D341Med (cell line): ENCODE measurements at regions not wholly inside any gene's neighbourhood (a gene's known extent, or its start where the extent isn't known, plus 50 kb on each side); places are given as distances from the start of the nearest gene placed in this dataset.
"Not testable (repeated sequence)": the region's sequence is repeated elsewhere in the genome, so short reads cannot be mapped to it uniquely, and the experiment has no call there.

Experiments used
- DNase-seq: peaks from one replicate; pipeline ENCODE4 v3.0.0; 2012; ENCODE audit warnings: low spot score

- no peak for DNase-seq
Observed at GRCh38 chr6:67068781-67069180, 1361.8 kb upstream of the EYS start.

GRCh38 chr6:67064323-67064722 lies 1357.3 kb upstream of the EYS start:
- no peak for DNase-seq

GRCh38 chr6:67047996-67048395 lies 1341.0 kb upstream of the EYS start:
- DNase-seq: no peak

GRCh38 chr6:67045076-67045475 lies 1338.0 kb upstream of the EYS start:
- no peak for DNase-seq

- DNase-seq: no peak
Observed at GRCh38 chr6:67031451-67031850, 1324.4 kb upstream of the EYS start.

GRCh38 chr6:67030861-67031260 lies 1323.8 kb upstream of the EYS start:
- no peak for DNase-seq

GRCh38 chr6:67016921-67017460 lies 1310.0 kb upstream of the EYS start:
- DNase-seq: no peak

GRCh38 chr6:67011441-67011840 lies 1304.4 kb upstream of the EYS start:
- DNase-seq: no peak

- DNase-seq: peak; percentile 44
Observed at GRCh38 chr6:67009818-67010217, 1302.8 kb upstream of the EYS start.

- no peak for DNase-seq
Observed at GRCh38 chr6:67003844-67004243, 1296.8 kb upstream of the EYS start.

GRCh38 chr6:67000121-67000520 lies 1293.1 kb upstream of the EYS start:
- DNase-seq: no peak

GRCh38 chr6:66997579-66997978 lies 1290.6 kb upstream of the EYS start:
- not testable (repeated sequence) for DNase-seq

GRCh38 chr6:66995669-66996068 lies 1288.6 kb upstream of the EYS start:
- DNase-seq: no peak

GRCh38 chr6:66993708-66994107 lies 1286.7 kb upstream of the EYS start:
- not testable (repeated sequence) for DNase-seq

GRCh38 chr6:66993272-66993671 lies 1286.2 kb upstream of the EYS start:
- DNase-seq: no peak

- no peak for DNase-seq
Observed at GRCh38 chr6:66992660-66993059, 1285.6 kb upstream of the EYS start.

- DNase-seq: no peak
Observed at GRCh38 chr6:66986940-66987339, 1279.9 kb upstream of the EYS start.

- no peak for DNase-seq
Observed at GRCh38 chr6:66985816-66986215, 1278.8 kb upstream of the EYS start.

- no peak for DNase-seq
Observed at GRCh38 chr6:66970373-66970772, 1263.3 kb upstream of the EYS start.

GRCh38 chr6:66965227-66965626 lies 1258.2 kb upstream of the EYS start:
- no peak for DNase-seq

GRCh38 chr6:66964216-66964615 lies 1257.2 kb upstream of the EYS start:
- no peak for DNase-seq

GRCh38 chr6:66962082-66962481 lies 1255.1 kb upstream of the EYS start:
- no peak for DNase-seq

- DNase-seq: no peak
Observed at GRCh38 chr6:66961191-66961590, 1254.2 kb upstream of the EYS start.

- DNase-seq: no peak
Observed at GRCh38 chr6:66949191-66949661, 1242.2 kb upstream of the EYS start.

GRCh38 chr6:66948106-66948505 lies 1241.1 kb upstream of the EYS start:
- DNase-seq: no peak
